ACHN (cell line): ENCODE measurements at regions not wholly inside any gene's neighbourhood (a gene's known extent, or its start where the extent isn't known, plus 50 kb on each side); places are given as distances from the start of the nearest gene placed in this dataset.
A peak's percentile ranks its signal among the peaks of the same experiment; 100 is the strongest.

Source experiments
- DNase-seq: peaks from one replicate; pipeline ENCODE4 v3.0.0-alpha.2; 2015
- in situ Hi-C: cut with HindIII; loops from 2 replicates; pipeline ENCODE4 v1.10.0; 2017; ENCODE audit warnings: low sequenced_read_pairs, low pct_ligation_motif_present, low pct_unique_long_range_greater_than_20kb

- DNase-seq = no peak
- in situ Hi-C loops = no loop called here
Observed at GRCh38 chr2:2960441-2961133, 417.0 kb downstream of the EIPR1 start.

GRCh38 chr2:2950403-2950952, 427.1 kb downstream of the EIPR1 start:
- in situ Hi-C loops = no loop called here
- DNase-seq = no peak

GRCh38 chr2:2947406-2947805, 430.2 kb downstream of the EIPR1 start:
- in situ Hi-C loops = no loop called here
- DNase-seq = no peak

- no peak for DNase-seq
- in situ Hi-C loops = no loop called here
Observed at GRCh38 chr2:2942906-2943305, 434.7 kb downstream of the EIPR1 start.

GRCh38 chr2:2942225-2942624, 435.4 kb downstream of the EIPR1 start:
- DNase-seq = no peak
- in situ Hi-C loops = no loop called here

GRCh38 chr2:2941205-2941604, 436.4 kb downstream of the EIPR1 start:
- no peak for DNase-seq

GRCh38 chr2:2940702-2941101, 436.9 kb downstream of the EIPR1 start:
- in situ Hi-C loops = no loop called here
- DNase-seq = no peak

More at GRCh38 chr2:2941205-2941604, 436.4 kb downstream of the EIPR1 start:
- in situ Hi-C loops = no loop called here

GRCh38 chr2:2940061-2940460, 437.6 kb downstream of the EIPR1 start:
- in situ Hi-C loops = no loop called here
- DNase-seq = no peak

- in situ Hi-C loops = no loop called here
- DNase-seq = no peak
Observed at GRCh38 chr2:2939078-2939795, 438.4 kb downstream of the EIPR1 start.

GRCh38 chr2:2938481-2938880, 439.1 kb downstream of the EIPR1 start:
- DNase-seq = no peak
- in situ Hi-C loops = no loop called here

GRCh38 chr2:2935445-2936149, 442.0 kb downstream of the EIPR1 start:
- in situ Hi-C loops = no loop called here
- DNase-seq = no peak

- in situ Hi-C loops = no loop called here
- DNase-seq = no peak
Observed at GRCh38 chr2:2933426-2933825, 444.2 kb downstream of the EIPR1 start.

- no peak for DNase-seq
- in situ Hi-C loops = no loop called here
Observed at GRCh38 chr2:2932692-2933305, 444.8 kb downstream of the EIPR1 start.

GRCh38 chr2:2932189-2932588, 445.4 kb downstream of the EIPR1 start:
- DNase-seq = no peak
- in situ Hi-C loops = no loop called here

- peak; percentile 9 for DNase-seq
- in situ Hi-C loops = no loop called here
Observed at GRCh38 chr2:2931318-2932075, 446.1 kb downstream of the EIPR1 start.

- in situ Hi-C loops = no loop called here
Observed at GRCh38 chr2:2930841-2931240, 446.8 kb downstream of the EIPR1 start.

GRCh38 chr2:2926858-2927175, 450.8 kb downstream of the EIPR1 start:
- in situ Hi-C loops = no loop called here
- no peak for DNase-seq

More at GRCh38 chr2:2930841-2931240, 446.8 kb downstream of the EIPR1 start:
- peak; percentile 4 for DNase-seq
